GM12864 (cell line): ENCODE measurements at regions not wholly inside any gene's neighbourhood (a gene's known extent, or its start where the extent isn't known, plus 50 kb on each side); places are given as distances from the start of the nearest gene placed in this dataset.

Source experiments
- DNase-seq: peaks from one replicate; pipeline ENCODE4 v3.0.0-alpha.2; 2011; ENCODE audit warnings: low read depth
- H3K4me3 ChIP-seq: 2 replicates; pipeline ENCODE4 v1.5.1; 2011; ENCODE audit warnings: mild to moderate bottlenecking, low read depth, low read length, control low read depth
- TF ChIP-seq, protein P1 (sequence below): IDR thresholded peaks from 2 replicates; pipeline ENCODE4 v1.5.1; 2011; ENCODE audit warnings: low read depth, mild to moderate bottlenecking, moderate library complexity, low read length, control low read depth, inconsistent platforms; ENCODE audit errors: missing control alignments

DNA sequence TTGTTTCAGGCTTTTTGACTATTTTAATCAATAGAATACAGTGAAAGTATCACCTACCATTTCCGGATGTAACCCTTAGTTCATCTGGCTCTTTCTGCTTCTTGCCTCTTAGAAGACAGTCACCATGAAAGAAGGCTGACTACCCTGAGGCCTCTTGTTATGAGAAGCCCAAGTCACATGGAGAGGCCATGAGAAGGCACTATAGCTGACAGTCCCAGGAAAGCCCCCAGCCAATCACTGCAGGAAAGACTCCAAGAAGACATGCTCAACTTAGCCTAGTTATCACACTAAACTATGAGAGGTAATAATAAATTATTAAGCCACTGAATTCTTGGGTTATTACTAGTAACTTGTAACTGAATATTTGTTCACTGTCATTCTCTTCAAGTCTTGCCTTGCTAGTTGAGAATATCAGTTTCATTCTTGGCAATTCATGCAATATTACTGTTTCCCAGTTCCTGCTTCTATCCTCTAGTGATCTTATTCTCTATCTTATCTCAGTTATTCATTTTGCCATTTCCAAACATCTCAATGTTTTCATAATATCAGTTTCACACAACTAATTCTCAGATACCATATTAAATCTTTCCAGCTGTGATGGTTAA is 57.1 kb upstream of the GUCY1A1 start:
- TF ChIP-seq, protein P1, sequence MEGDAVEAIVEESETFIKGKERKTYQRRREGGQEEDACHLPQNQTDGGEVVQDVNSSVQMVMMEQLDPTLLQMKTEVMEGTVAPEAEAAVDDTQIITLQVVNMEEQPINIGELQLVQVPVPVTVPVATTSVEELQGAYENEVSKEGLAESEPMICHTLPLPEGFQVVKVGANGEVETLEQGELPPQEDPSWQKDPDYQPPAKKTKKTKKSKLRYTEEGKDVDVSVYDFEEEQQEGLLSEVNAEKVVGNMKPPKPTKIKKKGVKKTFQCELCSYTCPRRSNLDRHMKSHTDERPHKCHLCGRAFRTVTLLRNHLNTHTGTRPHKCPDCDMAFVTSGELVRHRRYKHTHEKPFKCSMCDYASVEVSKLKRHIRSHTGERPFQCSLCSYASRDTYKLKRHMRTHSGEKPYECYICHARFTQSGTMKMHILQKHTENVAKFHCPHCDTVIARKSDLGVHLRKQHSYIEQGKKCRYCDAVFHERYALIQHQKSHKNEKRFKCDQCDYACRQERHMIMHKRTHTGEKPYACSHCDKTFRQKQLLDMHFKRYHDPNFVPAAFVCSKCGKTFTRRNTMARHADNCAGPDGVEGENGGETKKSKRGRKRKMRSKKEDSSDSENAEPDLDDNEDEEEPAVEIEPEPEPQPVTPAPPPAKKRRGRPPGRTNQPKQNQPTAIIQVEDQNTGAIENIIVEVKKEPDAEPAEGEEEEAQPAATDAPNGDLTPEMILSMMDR: no peak
- DNase-seq: no peak
- H3K4me3 ChIP-seq: no peak overlapping the region

DNA sequence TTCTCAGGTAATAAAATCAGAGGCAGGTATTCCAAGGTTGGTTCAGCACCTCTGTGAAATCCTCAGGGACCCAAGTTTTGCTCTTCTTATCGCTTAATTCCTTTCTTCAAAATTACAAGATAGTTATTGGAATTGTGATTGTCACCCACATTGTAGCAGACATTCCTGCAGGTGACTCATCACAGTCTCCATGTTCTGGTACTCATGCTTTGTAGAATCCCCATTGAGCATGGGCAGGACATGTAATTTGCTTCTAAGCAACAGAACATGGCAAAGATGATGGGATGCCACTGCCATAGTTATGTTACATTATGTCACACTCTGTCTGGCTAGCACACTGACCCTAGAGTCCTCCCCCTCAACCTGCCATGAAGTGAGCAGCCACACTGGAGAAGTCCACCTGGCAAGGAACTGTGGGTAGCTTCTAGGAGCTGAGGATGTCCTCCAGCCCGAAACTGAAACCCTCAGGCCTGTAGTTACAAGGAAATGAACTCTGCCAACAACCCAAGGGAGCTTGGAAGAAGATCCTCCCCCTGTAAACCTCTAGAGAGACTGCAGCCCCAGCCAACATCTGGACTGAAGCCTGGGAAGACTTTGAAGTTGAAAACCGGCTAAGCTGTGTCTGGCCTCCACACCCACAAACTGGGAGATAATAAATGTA is 58.3 kb upstream of the GUCY1A1 start:
- DNase-seq: no peak
- H3K4me3 ChIP-seq: no peak overlapping the region
- TF ChIP-seq, protein P1: no peak

DNA sequence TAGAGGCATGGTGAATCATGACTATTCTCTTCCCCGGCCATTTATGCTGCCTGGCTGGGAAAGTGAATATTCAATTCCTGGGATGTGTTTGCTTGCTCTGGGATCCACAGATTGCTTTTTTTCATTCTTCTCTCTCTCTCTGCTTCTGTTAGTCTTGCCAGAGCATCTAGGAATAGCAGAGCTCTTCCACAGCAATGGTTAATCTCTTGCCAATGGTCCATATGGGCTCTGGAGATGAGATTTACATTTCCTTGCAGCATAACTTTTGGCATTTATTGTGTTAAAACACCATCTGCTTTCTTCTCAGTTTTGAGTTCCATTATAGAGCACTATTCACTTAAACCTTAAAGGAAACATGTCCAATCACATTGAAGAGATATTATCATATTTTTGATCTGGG is 59.2 kb upstream of the GUCY1A1 start:
- no peak for DNase-seq
- H3K4me3 ChIP-seq: no peak overlapping the region

DNA sequence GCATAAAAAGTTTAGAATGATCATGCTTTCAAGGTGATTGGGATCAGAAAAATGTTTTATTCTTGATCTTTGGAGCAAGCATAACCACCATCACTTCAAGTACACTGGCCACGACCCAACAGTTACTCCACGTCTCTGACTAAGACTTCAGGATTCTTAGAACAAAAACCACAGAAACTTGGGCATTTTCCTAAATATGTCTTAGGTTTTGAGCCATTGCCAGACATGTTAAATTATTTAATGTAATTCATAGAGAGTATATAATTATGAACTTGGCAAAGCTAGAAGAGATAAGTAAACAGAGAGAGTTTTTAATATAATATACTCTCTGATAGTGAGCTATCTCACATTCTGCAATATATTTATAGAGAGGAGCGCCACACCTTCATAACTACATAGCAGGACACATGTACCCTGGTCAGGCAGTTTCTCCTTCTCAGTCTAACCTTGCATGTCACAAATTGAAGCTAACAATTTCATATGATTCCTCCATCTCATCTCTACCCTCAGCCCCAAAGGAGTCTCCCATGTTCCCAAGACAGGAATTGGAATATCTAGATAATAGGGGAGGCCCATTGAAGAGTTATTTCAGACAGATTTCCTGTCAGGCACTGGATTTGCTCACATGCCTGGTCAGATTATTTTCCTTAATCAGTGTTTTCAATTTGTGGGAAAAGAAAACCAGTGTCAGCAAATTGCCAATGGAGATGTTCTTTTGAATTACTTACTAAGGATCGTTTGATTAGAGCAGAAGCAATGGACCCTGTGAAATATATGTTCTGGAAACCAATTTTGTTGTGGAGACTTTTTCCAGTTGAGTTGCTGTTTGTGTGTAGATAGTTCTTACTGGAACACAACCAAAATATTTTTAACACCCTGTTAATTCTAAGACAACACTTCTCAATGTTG is 61.7 kb upstream of the GUCY1A1 start:
- DNase-seq: no peak
- TF ChIP-seq, protein P1: no peak
- no peak overlapping the region for H3K4me3 ChIP-seq

More for the DNA sequence above, 59.2 kb upstream of the GUCY1A1 start:
- TF ChIP-seq, protein P1: no peak

DNA sequence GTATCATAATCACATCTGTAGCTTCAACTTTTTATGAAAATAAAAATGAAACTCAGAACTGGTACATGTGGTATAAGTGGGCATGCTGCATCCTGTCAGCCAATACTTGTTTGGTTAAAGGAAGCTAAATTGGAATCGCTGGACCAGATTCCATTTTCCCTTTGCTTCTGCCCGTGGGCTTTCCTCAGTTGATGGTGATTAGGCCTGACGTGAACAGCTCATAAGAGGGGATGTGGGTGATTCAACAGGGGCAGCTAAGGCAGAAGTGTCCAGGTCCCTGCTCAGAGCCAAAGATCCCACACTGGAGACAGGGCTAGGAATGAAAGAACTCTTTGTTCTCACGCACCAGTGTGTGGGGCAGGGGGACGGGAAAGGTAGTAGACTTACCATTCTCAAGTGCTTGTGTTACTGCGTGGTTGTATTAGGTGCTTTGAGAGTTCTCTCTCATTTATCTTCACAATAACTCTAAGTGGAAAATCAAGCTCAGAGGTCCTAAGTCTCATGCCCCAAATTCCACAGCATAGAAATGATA is 63.2 kb upstream of the GUCY1A1 start:
- TF ChIP-seq, protein P1: no peak
- no peak for DNase-seq

DNA sequence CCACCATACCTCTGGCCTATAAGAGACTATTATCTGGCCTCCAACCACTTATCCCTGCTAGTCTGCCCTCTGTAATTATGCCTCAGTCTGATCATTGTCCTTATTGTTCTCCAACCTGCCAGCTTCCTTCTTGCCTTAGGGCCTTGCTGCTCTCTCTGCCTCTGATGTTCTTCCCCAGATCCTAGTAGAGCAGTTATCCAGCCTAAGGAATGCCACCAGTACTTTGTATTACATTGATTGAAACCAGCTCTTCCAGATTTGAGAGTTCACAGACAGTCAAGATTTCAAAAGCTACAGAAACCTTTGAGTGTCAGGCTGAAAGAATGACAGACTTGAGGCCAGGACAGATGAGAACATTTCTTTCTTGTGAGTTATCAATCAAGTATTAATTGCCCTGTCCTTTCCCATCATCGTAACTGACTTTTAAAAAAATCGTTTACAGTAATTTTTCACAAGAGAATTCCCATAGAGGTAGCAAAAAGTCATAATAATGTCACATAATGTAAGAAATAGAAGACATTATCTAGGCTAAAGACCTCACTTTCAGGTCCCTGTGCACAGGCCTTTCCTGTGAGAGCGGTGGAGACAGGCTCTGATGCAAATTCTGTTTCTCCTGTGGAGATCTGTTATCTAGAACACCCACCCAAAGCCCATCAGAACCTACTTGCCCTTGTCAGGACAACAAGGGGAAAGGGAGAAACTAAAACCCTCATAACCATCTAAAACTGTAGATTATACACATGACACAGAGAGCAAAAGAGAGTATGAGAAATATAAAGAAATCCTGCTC is 64.1 kb upstream of the GUCY1A1 start:
- no peak for DNase-seq
- H3K4me3 ChIP-seq: no peak overlapping the region
- TF ChIP-seq, protein P1: no peak

More for the DNA sequence above, 63.2 kb upstream of the GUCY1A1 start:
- H3K4me3 ChIP-seq: no peak overlapping the region
